ENCODE measurements at regions not wholly inside any gene's neighbourhood (a gene's known extent, or its start where the extent isn't known, plus 50 kb on each side); places are given as distances from the start of the nearest gene placed in this dataset.
"Not testable (repeated sequence)": the region's sequence is repeated elsewhere in the genome, so short reads cannot be mapped to it uniquely, and the experiment has no call there.

DNA sequence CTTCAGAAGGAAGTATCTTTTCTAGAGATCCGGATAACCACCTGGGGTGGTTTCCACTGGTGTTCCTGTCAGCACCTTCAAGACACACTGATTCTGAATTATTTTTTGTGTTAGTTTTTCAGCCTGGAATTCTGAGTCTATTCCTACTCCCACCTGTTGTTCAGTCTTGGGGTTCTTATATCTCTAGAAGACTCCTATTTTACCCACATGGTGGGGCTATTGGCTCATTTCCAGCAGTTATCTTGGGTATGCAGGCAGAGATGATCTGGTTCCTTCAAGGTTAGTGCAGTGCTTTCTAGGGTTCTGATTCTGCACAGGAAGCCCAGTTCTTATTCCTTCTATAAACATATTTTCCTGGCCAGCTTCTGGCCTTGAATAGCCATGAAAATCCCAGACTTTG is 175.6 kb upstream of the PDE7B start:
- Histone ChIP-seq H3K4me1 (ENCODE audit: low read depth, poor library complexity, severe bottlenecking) (no peaks in the 10 kb centered on the region), H2AFZ (ENCODE audit: low read depth) (no peak overlapping the region), H3K4me2 (no peak overlapping the region), H3K27ac (no peak overlapping the region), H3K4me3 (IDR thresholded peaks at IDR 0.05; ENCODE audit: insufficient read depth, low read depth, low read length) (no peak overlapping the region), H4K20me1 (ENCODE audit: insufficient read depth) (no peaks in the 10 kb centered on the region), H3K9ac (no peak overlapping the region), H3K79me2 (ENCODE audit: insufficient read depth, low read depth) (no peaks in the 10 kb centered on the region), H3K36me3 (ENCODE audit: insufficient read depth) (no peaks in the 10 kb centered on the region), H3K27me3 (ENCODE audit: insufficient read depth, low read depth) (no peaks in the 10 kb centered on the region)
- TF ChIP-seq, protein P1, sequence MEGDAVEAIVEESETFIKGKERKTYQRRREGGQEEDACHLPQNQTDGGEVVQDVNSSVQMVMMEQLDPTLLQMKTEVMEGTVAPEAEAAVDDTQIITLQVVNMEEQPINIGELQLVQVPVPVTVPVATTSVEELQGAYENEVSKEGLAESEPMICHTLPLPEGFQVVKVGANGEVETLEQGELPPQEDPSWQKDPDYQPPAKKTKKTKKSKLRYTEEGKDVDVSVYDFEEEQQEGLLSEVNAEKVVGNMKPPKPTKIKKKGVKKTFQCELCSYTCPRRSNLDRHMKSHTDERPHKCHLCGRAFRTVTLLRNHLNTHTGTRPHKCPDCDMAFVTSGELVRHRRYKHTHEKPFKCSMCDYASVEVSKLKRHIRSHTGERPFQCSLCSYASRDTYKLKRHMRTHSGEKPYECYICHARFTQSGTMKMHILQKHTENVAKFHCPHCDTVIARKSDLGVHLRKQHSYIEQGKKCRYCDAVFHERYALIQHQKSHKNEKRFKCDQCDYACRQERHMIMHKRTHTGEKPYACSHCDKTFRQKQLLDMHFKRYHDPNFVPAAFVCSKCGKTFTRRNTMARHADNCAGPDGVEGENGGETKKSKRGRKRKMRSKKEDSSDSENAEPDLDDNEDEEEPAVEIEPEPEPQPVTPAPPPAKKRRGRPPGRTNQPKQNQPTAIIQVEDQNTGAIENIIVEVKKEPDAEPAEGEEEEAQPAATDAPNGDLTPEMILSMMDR (conservative IDR thresholded peaks at IDR 0.05; ENCODE audit: low read depth, low read length) = peak; percentile 44

DNA sequence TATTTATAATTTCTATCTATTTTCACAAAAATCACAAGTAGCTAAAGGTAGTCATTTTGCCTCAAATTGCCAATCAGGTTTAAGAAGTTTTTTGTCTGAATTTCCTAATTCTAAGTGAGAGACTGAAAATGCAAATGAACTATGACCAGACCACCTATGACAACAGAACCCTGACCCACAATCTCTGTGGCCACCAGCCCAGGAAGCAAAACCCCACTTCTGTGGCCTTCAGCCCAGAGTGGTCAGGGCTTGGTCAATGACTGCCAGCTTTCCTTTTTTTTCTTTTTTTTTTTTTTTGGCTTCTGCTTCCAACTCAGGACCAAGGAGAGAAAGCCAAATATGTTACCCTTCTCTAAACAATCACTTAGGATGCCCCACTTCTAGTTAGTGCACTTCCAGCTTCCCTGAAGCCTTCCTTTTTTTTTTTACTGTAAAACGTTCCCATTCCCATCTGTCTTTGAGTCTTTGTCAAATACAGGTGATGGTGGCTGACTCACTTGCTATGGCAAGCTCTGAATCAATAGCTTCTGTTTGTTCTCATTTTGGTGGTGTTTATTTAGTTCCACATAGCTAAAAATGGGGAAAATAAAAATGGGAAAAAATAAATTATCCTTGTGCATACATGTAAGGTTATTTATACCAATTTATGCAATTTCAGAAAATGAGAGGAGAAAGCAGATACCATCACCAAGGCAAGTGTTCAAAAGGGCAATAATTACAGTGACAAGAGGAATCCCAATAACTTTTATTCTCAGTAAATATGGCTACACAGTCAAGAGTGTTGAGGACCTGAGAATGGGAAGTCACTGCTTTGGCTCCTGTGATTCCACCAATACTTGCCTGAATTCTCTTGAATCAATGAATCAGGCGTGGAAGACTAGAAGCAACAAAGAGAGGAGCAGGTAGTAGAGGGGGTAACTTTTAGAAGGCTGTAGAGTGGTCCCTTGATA is 170.3 kb upstream of the PDE7B start:
- Histone ChIP-seq H3K36me3 (ENCODE audit: insufficient read depth) (no peaks in the 10 kb centered on the region), H3K9ac (no peak overlapping the region), H3K27me3 (ENCODE audit: insufficient read depth, low read depth) (no peaks in the 10 kb centered on the region), H3K4me2 (no peak overlapping the region), H3K4me3 (IDR thresholded peaks at IDR 0.05; ENCODE audit: insufficient read depth, low read depth, low read length) (no peak overlapping the region), H4K20me1 (ENCODE audit: insufficient read depth) (no peaks in the 10 kb centered on the region), H2AFZ (ENCODE audit: low read depth) (no peak overlapping the region), H3K79me2 (ENCODE audit: insufficient read depth, low read depth) (no peaks in the 10 kb centered on the region), H3K27ac (no peak overlapping the region), H3K4me1 (ENCODE audit: low read depth, poor library complexity, severe bottlenecking) (no peaks in the 10 kb centered on the region)
- TF ChIP-seq, protein P1 (conservative IDR thresholded peaks at IDR 0.05; ENCODE audit: low read depth, low read length) = no peak

DNA sequence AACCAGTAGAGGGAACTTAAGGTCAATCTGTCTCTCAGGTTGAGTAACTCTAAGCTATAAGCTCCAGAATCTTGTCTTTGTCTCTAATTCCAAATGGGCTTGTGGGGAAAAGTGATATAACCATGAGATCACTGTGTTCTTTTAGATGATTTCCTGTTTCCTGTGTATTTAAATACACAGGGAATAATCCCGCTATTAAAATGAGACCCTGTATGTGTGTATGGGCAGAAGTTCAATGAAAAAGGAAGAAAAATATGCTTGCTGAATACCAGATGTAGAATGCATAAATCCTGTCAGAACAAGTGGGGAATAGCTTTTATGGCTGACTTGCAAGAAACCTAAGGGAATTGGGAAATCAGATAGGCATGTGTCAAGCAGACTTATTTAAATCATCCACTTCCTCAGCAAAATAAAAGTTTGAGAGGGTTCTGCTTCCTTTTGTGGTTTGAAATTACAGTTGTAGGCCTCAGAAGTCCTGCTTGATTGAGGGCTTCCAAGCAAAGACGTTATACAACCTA is 164.7 kb upstream of the PDE7B start:
- TF ChIP-seq, protein P1 (conservative IDR thresholded peaks at IDR 0.05; ENCODE audit: low read depth, low read length) = no peak
- H3K27ac ChIP-seq = no peak overlapping the region

DNA sequence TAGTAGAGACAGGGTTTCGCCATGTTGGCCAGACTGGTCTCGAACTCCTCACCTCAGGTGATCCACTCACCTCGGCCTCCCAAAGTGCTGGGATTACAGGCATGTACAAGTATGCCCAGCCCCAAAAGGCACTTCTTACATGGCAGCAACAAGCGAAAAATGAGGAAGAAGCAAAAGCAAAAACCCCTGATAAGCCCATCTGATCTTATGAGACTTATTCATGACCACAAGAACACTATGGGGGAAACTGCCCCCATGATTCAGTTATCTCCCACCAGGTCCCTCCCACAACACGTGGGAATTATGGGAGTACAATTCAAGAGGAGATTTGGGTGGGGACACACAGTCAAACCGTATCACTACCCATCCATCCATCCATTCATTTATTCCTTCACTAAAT is 163.0 kb upstream of the PDE7B start:
- not testable (repeated sequence) for H3K36me3 ChIP-seq (ENCODE audit: insufficient read depth); H4K20me1 ChIP-seq (ENCODE audit: insufficient read depth); H3K9ac ChIP-seq; H3K27ac ChIP-seq; H3K4me2 ChIP-seq; H3K79me2 ChIP-seq (ENCODE audit: insufficient read depth, low read depth); H3K4me3 ChIP-seq (IDR thresholded peaks at IDR 0.05; ENCODE audit: insufficient read depth, low read depth, low read length); H2AFZ ChIP-seq (ENCODE audit: low read depth); H3K27me3 ChIP-seq (ENCODE audit: insufficient read depth, low read depth); H3K4me1 ChIP-seq (ENCODE audit: low read depth, poor library complexity, severe bottlenecking)

More for the DNA sequence above, 164.7 kb upstream of the PDE7B start:
- Histone ChIP-seq H3K4me1 (ENCODE audit: low read depth, poor library complexity, severe bottlenecking) (no peaks in the 10 kb centered on the region), H3K36me3 (ENCODE audit: insufficient read depth) (no peaks in the 10 kb centered on the region), H4K20me1 (ENCODE audit: insufficient read depth) (no peaks in the 10 kb centered on the region), H3K79me2 (ENCODE audit: insufficient read depth, low read depth) (no peaks in the 10 kb centered on the region), H3K4me3 (IDR thresholded peaks at IDR 0.05; ENCODE audit: insufficient read depth, low read depth, low read length) (no peak overlapping the region), H2AFZ (ENCODE audit: low read depth) (no peak overlapping the region), H3K9ac (no peak overlapping the region), H3K4me2 (no peak overlapping the region), H3K27me3 (ENCODE audit: insufficient read depth, low read depth) (no peaks in the 10 kb centered on the region)

DNA sequence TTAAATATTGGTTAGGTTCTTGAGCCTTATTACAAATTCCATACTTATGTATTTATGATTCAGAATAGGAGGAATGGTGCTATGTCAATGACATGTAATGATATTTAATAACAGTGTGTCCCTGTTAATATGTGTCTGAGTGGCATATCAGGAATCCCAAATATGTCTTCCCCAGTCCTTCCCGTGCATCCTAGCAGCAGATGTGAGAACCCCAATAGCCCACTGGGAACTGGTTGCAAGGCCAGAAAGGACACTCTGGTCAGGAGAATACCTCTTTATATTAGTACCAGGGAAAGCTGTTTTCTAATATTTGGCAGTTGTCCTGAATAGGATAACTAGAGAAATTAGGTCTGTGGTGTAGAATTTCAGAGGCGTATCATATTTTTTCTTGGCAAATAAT is 159.1 kb upstream of the PDE7B start:
- H4K20me1 ChIP-seq (ENCODE audit: insufficient read depth) = no peaks in the 10 kb centered on the region
- H3K4me3 ChIP-seq (IDR thresholded peaks at IDR 0.05; ENCODE audit: insufficient read depth, low read depth, low read length) = no peak overlapping the region
- TF ChIP-seq, protein P1 (conservative IDR thresholded peaks at IDR 0.05; ENCODE audit: low read depth, low read length) = no peak
- H3K27ac ChIP-seq = no peak overlapping the region
- no peak overlapping the region for H3K4me2 ChIP-seq
- no peak overlapping the region for H2AFZ ChIP-seq (ENCODE audit: low read depth)
- no peaks in the 10 kb centered on the region for H3K27me3 ChIP-seq (ENCODE audit: insufficient read depth, low read depth)
- no peak overlapping the region for H3K9ac ChIP-seq
- no peaks in the 10 kb centered on the region for H3K4me1 ChIP-seq (ENCODE audit: low read depth, poor library complexity, severe bottlenecking)
- H3K36me3 ChIP-seq (ENCODE audit: insufficient read depth) = no peaks in the 10 kb centered on the region
- no peaks in the 10 kb centered on the region for H3K79me2 ChIP-seq (ENCODE audit: insufficient read depth, low read depth)
